ENCODE measurements at regions not wholly inside any gene's neighbourhood (a gene's known extent, or its start where the extent isn't known, plus 50 kb on each side); places are given as distances from the start of the nearest gene placed in this dataset.

DNA sequence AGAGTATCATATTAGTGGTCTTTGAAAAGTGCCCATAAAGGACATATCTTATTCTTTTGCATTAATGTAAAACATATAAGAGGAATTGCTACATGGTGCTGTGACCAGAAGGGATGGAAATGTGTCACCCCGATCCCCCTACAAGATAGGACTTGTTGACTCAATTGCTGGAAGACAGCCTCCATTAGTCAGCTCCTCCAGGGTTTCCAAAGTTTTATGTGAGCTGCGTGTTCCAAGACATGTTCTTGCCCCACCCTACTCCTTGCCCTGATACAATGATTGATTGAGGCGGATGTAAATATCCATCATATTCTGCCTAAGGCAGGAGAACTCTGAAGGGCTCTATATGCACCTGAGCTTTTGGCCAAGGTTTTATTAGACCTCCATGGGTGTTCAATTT lies 541.0 kb upstream of the ZEB2 start:
- Mint-ChIP-seq H3K4me1 (peaks cover 9% of the 10 kb centered on the region), H3K9me3 (no peaks in the 10 kb centered on the region), H3K27me3 (ENCODE audit: insufficient read depth, low read depth, poor library complexity) (no peaks in the 10 kb centered on the region), H3K27ac (no peak overlapping the region), H3K36me3 (ENCODE audit: low read depth) (no peaks in the 10 kb centered on the region), H3K4me3 (no peak overlapping the region)
- no peak overlapping the region for H3K4me3 ChIP-seq
- no peak overlapping the region for H2AFZ ChIP-seq
- H3K4me1 ChIP-seq (ENCODE audit: insufficient read depth), result peaks cover 10% of the 10 kb centered on the region
- H3K36me3 ChIP-seq (ENCODE audit: insufficient read depth), result no peaks in the 10 kb centered on the region
- DNase-seq (ENCODE audit: low spot score) (no peak), ATAC-seq (no peak)
- H3K4me2 ChIP-seq, result no peak overlapping the region
- no peaks in the 10 kb centered on the region for H3K79me2 ChIP-seq (replicated peaks; ENCODE audit: insufficient read depth)
- no peaks in the 10 kb centered on the region for H3F3A ChIP-seq (replicated peaks; ENCODE audit: low read depth)
- H3K27ac ChIP-seq (ENCODE audit: low read depth), result no peak overlapping the region
- 0 out of 2 replicates have a peak, but pooled peaks cover 3% of the 10 kb centered on the region for H3K9me2 ChIP-seq (ENCODE audit: insufficient read depth)
- H3K27me3 ChIP-seq (ENCODE audit: insufficient read depth), result no peaks in the 10 kb centered on the region
- TF ChIP-seq POLR2AphosphoS5 (IDR thresholded peaks at IDR 0.05; ENCODE audit: low read depth), result no peak
- TF ChIP-seq, protein P1, sequence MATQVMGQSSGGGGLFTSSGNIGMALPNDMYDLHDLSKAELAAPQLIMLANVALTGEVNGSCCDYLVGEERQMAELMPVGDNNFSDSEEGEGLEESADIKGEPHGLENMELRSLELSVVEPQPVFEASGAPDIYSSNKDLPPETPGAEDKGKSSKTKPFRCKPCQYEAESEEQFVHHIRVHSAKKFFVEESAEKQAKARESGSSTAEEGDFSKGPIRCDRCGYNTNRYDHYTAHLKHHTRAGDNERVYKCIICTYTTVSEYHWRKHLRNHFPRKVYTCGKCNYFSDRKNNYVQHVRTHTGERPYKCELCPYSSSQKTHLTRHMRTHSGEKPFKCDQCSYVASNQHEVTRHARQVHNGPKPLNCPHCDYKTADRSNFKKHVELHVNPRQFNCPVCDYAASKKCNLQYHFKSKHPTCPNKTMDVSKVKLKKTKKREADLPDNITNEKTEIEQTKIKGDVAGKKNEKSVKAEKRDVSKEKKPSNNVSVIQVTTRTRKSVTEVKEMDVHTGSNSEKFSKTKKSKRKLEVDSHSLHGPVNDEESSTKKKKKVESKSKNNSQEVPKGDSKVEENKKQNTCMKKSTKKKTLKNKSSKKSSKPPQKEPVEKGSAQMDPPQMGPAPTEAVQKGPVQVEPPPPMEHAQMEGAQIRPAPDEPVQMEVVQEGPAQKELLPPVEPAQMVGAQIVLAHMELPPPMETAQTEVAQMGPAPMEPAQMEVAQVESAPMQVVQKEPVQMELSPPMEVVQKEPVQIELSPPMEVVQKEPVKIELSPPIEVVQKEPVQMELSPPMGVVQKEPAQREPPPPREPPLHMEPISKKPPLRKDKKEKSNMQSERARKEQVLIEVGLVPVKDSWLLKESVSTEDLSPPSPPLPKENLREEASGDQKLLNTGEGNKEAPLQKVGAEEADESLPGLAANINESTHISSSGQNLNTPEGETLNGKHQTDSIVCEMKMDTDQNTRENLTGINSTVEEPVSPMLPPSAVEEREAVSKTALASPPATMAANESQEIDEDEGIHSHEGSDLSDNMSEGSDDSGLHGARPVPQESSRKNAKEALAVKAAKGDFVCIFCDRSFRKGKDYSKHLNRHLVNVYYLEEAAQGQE (IDR thresholded peaks at IDR 0.05; ENCODE audit: unreplicated experiment), result no peak
- TF ChIP-seq JUNB (IDR thresholded peaks at IDR 0.05; ENCODE audit: unreplicated experiment), result no peak
- TF ChIP-seq, protein P2, sequence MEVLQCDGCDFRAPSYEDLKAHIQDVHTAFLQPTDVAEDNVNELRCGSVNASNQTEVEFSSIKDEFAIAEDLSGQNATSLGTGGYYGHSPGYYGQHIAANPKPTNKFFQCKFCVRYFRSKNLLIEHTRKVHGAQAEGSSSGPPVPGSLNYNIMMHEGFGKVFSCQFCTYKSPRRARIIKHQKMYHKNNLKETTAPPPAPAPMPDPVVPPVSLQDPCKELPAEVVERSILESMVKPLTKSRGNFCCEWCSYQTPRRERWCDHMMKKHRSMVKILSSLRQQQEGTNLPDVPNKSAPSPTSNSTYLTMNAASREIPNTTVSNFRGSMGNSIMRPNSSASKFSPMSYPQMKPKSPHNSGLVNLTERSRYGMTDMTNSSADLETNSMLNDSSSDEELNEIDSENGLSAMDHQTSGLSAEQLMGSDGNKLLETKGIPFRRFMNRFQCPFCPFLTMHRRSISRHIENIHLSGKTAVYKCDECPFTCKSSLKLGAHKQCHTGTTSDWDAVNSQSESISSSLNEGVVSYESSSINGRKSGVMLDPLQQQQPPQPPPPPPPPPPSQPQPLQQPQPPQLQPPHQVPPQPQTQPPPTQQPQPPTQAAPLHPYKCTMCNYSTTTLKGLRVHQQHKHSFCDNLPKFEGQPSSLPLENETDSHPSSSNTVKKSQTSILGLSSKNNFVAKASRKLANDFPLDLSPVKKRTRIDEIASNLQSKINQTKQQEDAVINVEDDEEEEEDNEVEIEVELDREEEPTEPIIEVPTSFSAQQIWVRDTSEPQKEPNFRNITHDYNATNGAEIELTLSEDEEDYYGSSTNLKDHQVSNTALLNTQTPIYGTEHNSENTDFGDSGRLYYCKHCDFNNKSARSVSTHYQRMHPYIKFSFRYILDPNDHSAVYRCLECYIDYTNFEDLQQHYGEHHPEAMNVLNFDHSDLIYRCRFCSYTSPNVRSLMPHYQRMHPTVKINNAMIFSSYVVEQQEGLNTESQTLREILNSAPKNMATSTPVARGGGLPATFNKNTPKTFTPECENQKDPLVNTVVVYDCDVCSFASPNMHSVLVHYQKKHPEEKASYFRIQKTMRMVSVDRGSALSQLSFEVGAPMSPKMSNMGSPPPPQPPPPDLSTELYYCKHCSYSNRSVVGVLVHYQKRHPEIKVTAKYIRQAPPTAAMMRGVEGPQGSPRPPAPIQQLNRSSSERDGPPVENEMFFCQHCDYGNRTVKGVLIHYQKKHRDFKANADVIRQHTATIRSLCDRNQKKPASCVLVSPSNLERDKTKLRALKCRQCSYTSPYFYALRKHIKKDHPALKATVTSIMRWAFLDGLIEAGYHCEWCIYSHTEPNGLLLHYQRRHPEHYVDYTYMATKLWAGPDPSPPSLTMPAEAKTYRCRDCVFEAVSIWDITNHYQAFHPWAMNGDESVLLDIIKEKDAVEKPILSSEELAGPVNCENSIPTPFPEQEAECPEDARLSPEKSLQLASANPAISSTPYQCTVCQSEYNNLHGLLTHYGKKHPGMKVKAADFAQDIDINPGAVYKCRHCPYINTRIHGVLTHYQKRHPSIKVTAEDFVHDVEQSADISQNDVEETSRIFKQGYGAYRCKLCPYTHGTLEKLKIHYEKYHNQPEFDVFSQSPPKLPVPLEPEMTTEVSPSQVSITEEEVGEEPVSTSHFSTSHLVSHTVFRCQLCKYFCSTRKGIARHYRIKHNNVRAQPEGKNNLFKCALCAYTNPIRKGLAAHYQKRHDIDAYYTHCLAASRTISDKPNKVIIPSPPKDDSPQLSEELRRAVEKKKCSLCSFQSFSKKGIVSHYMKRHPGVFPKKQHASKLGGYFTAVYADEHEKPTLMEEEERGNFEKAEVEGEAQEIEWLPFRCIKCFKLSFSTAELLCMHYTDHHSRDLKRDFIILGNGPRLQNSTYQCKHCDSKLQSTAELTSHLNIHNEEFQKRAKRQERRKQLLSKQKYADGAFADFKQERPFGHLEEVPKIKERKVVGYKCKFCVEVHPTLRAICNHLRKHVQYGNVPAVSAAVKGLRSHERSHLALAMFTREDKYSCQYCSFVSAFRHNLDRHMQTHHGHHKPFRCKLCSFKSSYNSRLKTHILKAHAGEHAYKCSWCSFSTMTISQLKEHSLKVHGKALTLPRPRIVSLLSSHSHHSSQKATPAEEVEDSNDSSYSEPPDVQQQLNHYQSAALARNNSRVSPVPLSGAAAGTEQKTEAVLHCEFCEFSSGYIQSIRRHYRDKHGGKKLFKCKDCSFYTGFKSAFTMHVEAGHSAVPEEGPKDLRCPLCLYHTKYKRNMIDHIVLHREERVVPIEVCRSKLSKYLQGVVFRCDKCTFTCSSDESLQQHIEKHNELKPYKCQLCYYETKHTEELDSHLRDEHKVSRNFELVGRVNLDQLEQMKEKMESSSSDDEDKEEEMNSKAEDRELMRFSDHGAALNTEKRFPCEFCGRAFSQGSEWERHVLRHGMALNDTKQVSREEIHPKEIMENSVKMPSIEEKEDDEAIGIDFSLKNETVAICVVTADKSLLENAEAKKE (CRISPR knock-in tag; IDR thresholded peaks at IDR 0.05), result no peak
- no peak for TF ChIP-seq ZNF114 (CRISPR knock-in tag; IDR thresholded peaks at IDR 0.05)
- no peak for TF ChIP-seq EZH2phosphoT487 (IDR thresholded peaks at IDR 0.05; ENCODE audit: unreplicated experiment)
- no peak for TF ChIP-seq NANOG (IDR thresholded peaks at IDR 0.05; ENCODE audit: borderline replicate concordance)
- no peak for TF ChIP-seq ZNF331 (CRISPR knock-in tag; IDR thresholded peaks at IDR 0.05; ENCODE audit: low read depth)
- no peak for TF ChIP-seq STAT1 (IDR thresholded peaks at IDR 0.05; ENCODE audit: unreplicated experiment)
- TF ChIP-seq CREB1 (CRISPR knock-in tag; IDR thresholded peaks at IDR 0.05; ENCODE audit: low read depth), result no peak
- TF ChIP-seq, protein P3, sequence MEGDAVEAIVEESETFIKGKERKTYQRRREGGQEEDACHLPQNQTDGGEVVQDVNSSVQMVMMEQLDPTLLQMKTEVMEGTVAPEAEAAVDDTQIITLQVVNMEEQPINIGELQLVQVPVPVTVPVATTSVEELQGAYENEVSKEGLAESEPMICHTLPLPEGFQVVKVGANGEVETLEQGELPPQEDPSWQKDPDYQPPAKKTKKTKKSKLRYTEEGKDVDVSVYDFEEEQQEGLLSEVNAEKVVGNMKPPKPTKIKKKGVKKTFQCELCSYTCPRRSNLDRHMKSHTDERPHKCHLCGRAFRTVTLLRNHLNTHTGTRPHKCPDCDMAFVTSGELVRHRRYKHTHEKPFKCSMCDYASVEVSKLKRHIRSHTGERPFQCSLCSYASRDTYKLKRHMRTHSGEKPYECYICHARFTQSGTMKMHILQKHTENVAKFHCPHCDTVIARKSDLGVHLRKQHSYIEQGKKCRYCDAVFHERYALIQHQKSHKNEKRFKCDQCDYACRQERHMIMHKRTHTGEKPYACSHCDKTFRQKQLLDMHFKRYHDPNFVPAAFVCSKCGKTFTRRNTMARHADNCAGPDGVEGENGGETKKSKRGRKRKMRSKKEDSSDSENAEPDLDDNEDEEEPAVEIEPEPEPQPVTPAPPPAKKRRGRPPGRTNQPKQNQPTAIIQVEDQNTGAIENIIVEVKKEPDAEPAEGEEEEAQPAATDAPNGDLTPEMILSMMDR (conservative IDR thresholded peaks at IDR 0.05; ENCODE audit: low read depth in 2 of 2), result no peak
- TF ChIP-seq, protein P4, sequence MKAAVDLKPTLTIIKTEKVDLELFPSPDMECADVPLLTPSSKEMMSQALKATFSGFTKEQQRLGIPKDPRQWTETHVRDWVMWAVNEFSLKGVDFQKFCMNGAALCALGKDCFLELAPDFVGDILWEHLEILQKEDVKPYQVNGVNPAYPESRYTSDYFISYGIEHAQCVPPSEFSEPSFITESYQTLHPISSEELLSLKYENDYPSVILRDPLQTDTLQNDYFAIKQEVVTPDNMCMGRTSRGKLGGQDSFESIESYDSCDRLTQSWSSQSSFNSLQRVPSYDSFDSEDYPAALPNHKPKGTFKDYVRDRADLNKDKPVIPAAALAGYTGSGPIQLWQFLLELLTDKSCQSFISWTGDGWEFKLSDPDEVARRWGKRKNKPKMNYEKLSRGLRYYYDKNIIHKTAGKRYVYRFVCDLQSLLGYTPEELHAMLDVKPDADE (IDR thresholded peaks at IDR 0.05), result no peak
- no peak for TF ChIP-seq EZH2 (IDR thresholded peaks at IDR 0.05; ENCODE audit: low read depth, unreplicated experiment)
- H4K20me1 ChIP-seq (replicated peaks; ENCODE audit: insufficient read depth), result no peaks in the 10 kb centered on the region

Measured in GM23338 (cell line).